GM13977 (cell line): ENCODE measurements at regions not wholly inside any gene's neighbourhood (a gene's known extent, or its start where the extent isn't known, plus 50 kb on each side); places are given as distances from the start of the nearest gene placed in this dataset.
"Not testable (repeated sequence)": the region's sequence is repeated elsewhere in the genome, so short reads cannot be mapped to it uniquely, and the experiment has no call there.

Experiments used
- DNase-seq: peaks from one replicate; pipeline ENCODE4 v3.0.0; 2012; ENCODE audit warnings: low spot score
- in situ Hi-C: fragments of 300-500 bp; cut with MboI; formaldehyde crosslinking; loops from one replicate; pipeline ENCODE4 v1.12.0; 2022; ENCODE audit warnings: low sequenced_read_pairs, low pct_unique_long_range_greater_than_20kb, mixed read lengths, inconsistent platforms; ENCODE audit not compliant: unreplicated experiment
- TF ChIP-seq, protein P1 (sequence below): IDR thresholded peaks from 2 replicates; pipeline ENCODE4 v1.5.1; 2012; ENCODE audit warnings: mild to moderate bottlenecking, control low read depth; ENCODE audit not compliant: insufficient read depth; ENCODE audit errors: extremely low read depth, missing control alignments

GRCh38 chr6:168377856-168378832 lies 58.6 kb upstream of the DACT2 start:
- in situ Hi-C loops, result no loop called here
- TF ChIP-seq, protein P1, sequence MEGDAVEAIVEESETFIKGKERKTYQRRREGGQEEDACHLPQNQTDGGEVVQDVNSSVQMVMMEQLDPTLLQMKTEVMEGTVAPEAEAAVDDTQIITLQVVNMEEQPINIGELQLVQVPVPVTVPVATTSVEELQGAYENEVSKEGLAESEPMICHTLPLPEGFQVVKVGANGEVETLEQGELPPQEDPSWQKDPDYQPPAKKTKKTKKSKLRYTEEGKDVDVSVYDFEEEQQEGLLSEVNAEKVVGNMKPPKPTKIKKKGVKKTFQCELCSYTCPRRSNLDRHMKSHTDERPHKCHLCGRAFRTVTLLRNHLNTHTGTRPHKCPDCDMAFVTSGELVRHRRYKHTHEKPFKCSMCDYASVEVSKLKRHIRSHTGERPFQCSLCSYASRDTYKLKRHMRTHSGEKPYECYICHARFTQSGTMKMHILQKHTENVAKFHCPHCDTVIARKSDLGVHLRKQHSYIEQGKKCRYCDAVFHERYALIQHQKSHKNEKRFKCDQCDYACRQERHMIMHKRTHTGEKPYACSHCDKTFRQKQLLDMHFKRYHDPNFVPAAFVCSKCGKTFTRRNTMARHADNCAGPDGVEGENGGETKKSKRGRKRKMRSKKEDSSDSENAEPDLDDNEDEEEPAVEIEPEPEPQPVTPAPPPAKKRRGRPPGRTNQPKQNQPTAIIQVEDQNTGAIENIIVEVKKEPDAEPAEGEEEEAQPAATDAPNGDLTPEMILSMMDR, result no peak
- no peak for DNase-seq

- DNase-seq, in situ Hi-C loops: not testable (repeated sequence)
Observed at GRCh38 chr6:168379579-168379978, 60.0 kb upstream of the DACT2 start.

DNA sequence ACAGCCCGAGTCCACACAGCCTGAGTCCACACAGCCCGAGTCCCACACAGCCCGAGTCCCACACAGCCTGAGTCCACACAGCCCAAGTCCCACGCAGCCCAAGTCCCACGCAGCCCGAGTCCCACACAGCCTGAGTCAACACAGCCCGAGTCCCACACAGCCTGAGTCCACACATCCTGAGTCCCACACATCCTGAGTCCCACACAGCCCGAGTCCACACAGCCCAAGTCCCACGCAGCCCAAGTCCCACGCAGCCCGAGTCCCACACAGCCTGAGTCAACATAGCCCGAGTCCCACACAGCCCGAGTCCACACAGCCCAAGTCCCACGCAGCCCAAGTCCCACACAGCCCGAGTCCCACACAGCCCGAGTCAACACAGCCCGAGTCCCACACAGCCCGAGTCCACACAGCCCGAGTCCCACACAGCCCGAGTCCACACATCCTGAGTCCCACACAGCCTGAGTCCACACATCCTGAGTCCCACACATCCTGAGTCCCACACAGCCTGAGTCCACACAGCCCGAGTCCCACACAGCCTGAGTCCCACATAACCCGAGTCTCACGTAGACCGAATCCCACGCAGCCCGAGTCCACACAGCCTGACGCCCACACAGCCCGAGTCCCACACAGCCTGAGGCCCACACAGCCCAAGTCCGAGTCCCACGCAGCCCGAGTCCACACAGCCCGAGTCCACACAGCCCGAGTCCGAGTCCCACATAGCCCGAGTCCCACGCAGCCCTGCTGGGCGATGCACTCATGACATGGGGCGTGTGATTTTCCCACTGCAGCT lies 60.6 kb upstream of the SMOC2 start:
- in situ Hi-C loops, DNase-seq: not testable (repeated sequence)

- TF ChIP-seq, protein P1, result no peak
- in situ Hi-C loops, result no loop called here
- no peak for DNase-seq
Observed at GRCh38 chr6:168380956-168381605, 59.9 kb upstream of the SMOC2 start.

DNA sequence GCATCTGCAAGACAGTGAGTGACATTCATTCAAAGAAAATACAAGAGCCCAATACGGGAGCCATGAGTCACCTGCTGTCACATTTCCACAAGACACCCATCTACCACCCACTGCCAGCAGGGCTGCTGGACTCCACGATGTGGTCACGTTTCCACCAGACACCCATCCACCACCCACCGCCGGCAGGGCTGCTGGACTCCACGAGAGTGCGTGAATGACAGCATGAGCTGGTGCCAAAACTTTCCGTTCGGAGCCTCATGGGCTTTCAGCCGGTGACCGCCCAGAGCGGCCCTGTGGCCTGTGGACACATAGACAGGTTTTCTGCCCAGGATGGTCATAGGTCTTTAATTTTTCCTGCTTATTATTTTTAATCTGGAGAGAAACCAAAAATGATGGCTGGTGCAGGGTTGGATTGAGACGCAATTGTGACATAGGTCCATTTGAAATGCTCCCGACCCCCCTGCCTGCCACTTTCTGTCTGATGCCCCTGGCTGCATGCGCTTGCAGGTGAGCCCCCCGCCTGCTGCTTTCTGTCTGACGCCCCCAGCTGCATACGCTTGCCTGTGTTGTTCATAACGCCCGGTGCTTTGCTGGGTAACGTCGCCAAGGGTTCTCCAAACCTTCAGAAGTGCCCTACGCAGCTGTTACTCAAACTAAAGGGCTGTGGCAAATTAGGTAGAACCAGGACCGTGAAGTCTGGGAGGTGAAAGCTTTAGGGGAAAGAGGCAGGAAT lies 59.1 kb upstream of the SMOC2 start:
- in situ Hi-C loops, result no loop called here
- no peak for DNase-seq
- TF ChIP-seq, protein P1, result no peak

GRCh38 chr6:168383062-168383854 lies 57.7 kb upstream of the SMOC2 start:
- no peak for DNase-seq
- in situ Hi-C loops, result no loop called here
- TF ChIP-seq, protein P1, result no peak
